Mesenchymal stem cell (in vitro differentiated cells and primary cell): ENCODE measurements at regions not wholly inside any gene's neighbourhood (a gene's known extent, or its start where the extent isn't known, plus 50 kb on each side); places are given as distances from the start of the nearest gene placed in this dataset.

Source experiments
- DNase-seq: peaks from one replicate; pipeline ENCODE4 v3.0.0-alpha.2; 2013
- H2AFZ ChIP-seq: one replicate; pipeline ENCODE4 v1.6.1; 2013; ENCODE audit warnings: low read depth, mild to moderate bottlenecking, control low read depth, inconsistent platforms, low read length, moderate library complexity
- H2AK5ac ChIP-seq: 2 replicates; pipeline ENCODE4 v1.6.1; 2013; ENCODE audit warnings: low read length, moderate library complexity, mild to moderate bottlenecking, inconsistent platforms; ENCODE audit not compliant: severe bottlenecking
- H2BK120ac ChIP-seq: one replicate; pipeline ENCODE4 v1.6.1; 2013; ENCODE audit warnings: low read depth, mild to moderate bottlenecking, inconsistent platforms, low read length, moderate library complexity
- H2BK12ac ChIP-seq, 2 experiments: one replicate each; pipeline ENCODE4 v1.6.1; 2013; ENCODE audit warnings: inconsistent platforms in 2 of 2, low read length in 2 of 2, mild to moderate bottlenecking in 2 of 2, moderate library complexity in 2 of 2, control low read depth in 1 of 2
- H2BK15ac ChIP-seq: one replicate; pipeline ENCODE4 v1.6.1; 2013; ENCODE audit warnings: mild to moderate bottlenecking, low read depth, inconsistent platforms; ENCODE audit not compliant: poor library complexity, severe bottlenecking
- H2BK5ac ChIP-seq: 2 replicates; pipeline ENCODE4 v1.6.1; 2013; ENCODE audit warnings: low read depth, mild to moderate bottlenecking, low read length, control low read depth, inconsistent platforms; ENCODE audit not compliant: poor library complexity, severe bottlenecking
- H3K14ac ChIP-seq, 2 experiments: one replicate each; pipeline ENCODE4 v1.6.1; 2013; ENCODE audit warnings: inconsistent platforms in 2 of 2, low read length in 2 of 2, control low read depth in 1 of 2, mild to moderate bottlenecking in 1 of 2, moderate library complexity in 1 of 2
- H3K18ac ChIP-seq, 2 experiments: one replicate each; pipeline ENCODE4 v1.6.1; 2013; ENCODE audit warnings: inconsistent platforms in 2 of 2, low read length in 2 of 2, control low read depth in 1 of 2, low read depth in 1 of 2, mild to moderate bottlenecking in 1 of 2
- H3K23ac ChIP-seq, 2 experiments: one replicate each; pipeline ENCODE4 v1.6.1; 2013; ENCODE audit warnings: inconsistent platforms in 2 of 2, low read length in 2 of 2, mild to moderate bottlenecking in 2 of 2, moderate library complexity in 2 of 2, control low read depth in 1 of 2
- H3K27ac ChIP-seq: 2 replicates; pipeline ENCODE4 v1.5.1; 2013; ENCODE audit warnings: mild to moderate bottlenecking, moderate library complexity, low read length, control low read depth, inconsistent platforms; ENCODE audit not compliant: poor library complexity, severe bottlenecking
- H3K27me3 ChIP-seq, 2 experiments: 2 replicates each; pipeline versions ENCODE4 v1.6.1 to v1.7.0; 2013; ENCODE audit warnings: low read length in 2 of 2, mild to moderate bottlenecking in 2 of 2, moderate library complexity in 2 of 2, control low read depth in 1 of 2, inconsistent platforms in 1 of 2; ENCODE audit not compliant: control insufficient read depth in 1 of 2, insufficient read depth in 1 of 2
- H3K36me3 ChIP-seq, 2 experiments: 2 replicates each; pipeline versions ENCODE4 v1.6.1 to v1.7.0; 2013; ENCODE audit warnings: low read length in 2 of 2, control low read depth in 1 of 2, inconsistent platforms in 1 of 2, low read depth in 1 of 2, mild to moderate bottlenecking in 1 of 2; ENCODE audit not compliant: insufficient read depth in 2 of 2, control insufficient read depth in 1 of 2
- H3K4ac ChIP-seq, 2 experiments: one replicate each; pipeline ENCODE4 v1.6.1; 2013; ENCODE audit warnings: inconsistent platforms in 2 of 2, low read length in 2 of 2, mild to moderate bottlenecking in 2 of 2, moderate library complexity in 2 of 2, control low read depth in 1 of 2, low read depth in 1 of 2
- H3K4me1 ChIP-seq: 2 replicates; pipeline ENCODE4 v1.6.1; 2013; ENCODE audit warnings: low read depth, low read length, control low read depth; ENCODE audit not compliant: control insufficient read depth, insufficient read depth
- H3K4me2 ChIP-seq: 2 replicates; pipeline ENCODE4 v1.6.1; 2013; ENCODE audit warnings: low read length, mild to moderate bottlenecking, inconsistent platforms; ENCODE audit not compliant: poor library complexity, severe bottlenecking
- H3K4me3 ChIP-seq, 2 experiments: 2 replicates each; pipeline versions ENCODE4 v1.5.1 to v1.7.0; 2013; ENCODE audit warnings: low read length in 2 of 2, mild to moderate bottlenecking in 2 of 2, control low read depth in 1 of 2, low read depth in 1 of 2; ENCODE audit not compliant: insufficient read depth in 1 of 2
- H3K79me1 ChIP-seq: replicated peaks from 2 replicates; pipeline ENCODE4 v1.6.1; 2013; ENCODE audit warnings: mild to moderate bottlenecking, control low read depth, low read length, inconsistent platforms; ENCODE audit not compliant: poor library complexity, severe bottlenecking
- H3K9ac ChIP-seq: 2 replicates; pipeline ENCODE4 v1.7.0; 2013; ENCODE audit warnings: mild to moderate bottlenecking, low read length, moderate library complexity
- H3K9me3 ChIP-seq: 2 replicates; pipeline ENCODE4 v1.7.0; 2013; ENCODE audit warnings: mild to moderate bottlenecking, low read length; ENCODE audit not compliant: control insufficient read depth
- H4K8ac ChIP-seq: one replicate; pipeline ENCODE4 v1.6.1; 2013; ENCODE audit warnings: inconsistent platforms, mild to moderate bottlenecking, low read length, moderate library complexity
- H4K91ac ChIP-seq: one replicate; pipeline ENCODE4 v1.6.1; 2013; ENCODE audit warnings: mild to moderate bottlenecking, low read length, inconsistent platforms
- WGBS: methylation state at CpG from one replicate; pipeline ENCODE4 v1.1.7; 2013; ENCODE audit warnings: mixed read lengths; 5-methylcytosine and 5-hydroxymethylcytosine counted together

DNA sequence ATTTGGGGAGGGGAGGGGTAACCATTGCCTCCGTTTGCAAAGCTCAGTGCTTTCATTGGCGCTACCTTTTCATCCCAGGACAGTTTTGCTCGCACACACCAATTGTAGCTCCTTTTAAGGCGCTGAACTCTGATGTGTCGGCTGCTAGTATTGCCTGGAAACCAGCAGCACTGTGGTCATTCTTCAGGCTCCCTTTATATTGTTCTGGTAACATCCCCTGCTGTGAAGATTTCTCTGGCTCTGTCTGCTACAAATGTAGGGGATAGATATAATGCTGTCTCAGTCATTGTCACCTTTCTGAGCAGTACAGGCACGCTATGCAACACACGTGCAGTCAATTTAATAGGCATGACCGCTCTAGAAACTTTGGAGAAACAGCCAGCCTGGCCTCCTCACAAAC, 172.9 kb upstream of the SASH1 start:
- Histone ChIP-seq H2BK5ac (no peak overlapping the region), H2AK5ac (no peak overlapping the region), H3K36me3 (no peaks in the 10 kb centered on the region), H3K27me3 (no peaks in the 10 kb centered on the region), H2BK12ac (no peak overlapping the region), H3K4me3 (no peak overlapping the region), H3K23ac (no peak overlapping the region), H4K91ac (no peak overlapping the region), H2BK120ac (no peak overlapping the region), H3K9me3 (no peaks in the 10 kb centered on the region), H3K14ac (no peak overlapping the region), H3K27ac (no peak overlapping the region), H3K4ac (no peak overlapping the region), H3K18ac (no peak overlapping the region), H3K4me2 (no peak overlapping the region), H2AFZ (no peak overlapping the region), H4K8ac (no peak overlapping the region), H3K4me1 (no peaks in the 10 kb centered on the region), H3K79me1 (no peaks in the 10 kb centered on the region), H2BK15ac (no peak overlapping the region), H3K9ac (no peak overlapping the region)
- DNase-seq: no peak
- 81% methylated on average over 8 of the region's 8 CpGs for WGBS

DNA sequence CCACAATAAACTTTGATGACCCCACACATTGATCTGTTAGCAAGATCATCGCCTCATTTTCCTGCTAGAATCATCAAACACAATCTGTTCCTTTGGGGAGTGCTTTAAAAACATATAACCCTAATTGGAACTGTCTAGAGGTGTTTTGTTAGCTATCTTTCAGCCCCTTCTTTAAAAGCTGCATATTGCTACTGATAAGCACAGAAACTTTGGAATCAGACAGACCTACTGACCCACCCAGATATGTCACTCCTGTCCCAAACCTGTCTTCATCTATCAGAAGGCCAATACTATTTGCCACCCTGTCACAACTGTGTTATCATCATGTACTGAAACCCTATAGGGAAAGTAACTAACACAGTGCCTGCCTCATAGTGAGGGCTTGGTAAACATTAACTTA, 172.4 kb upstream of the SASH1 start:
- H3K79me1 ChIP-seq: no peaks in the 10 kb centered on the region
- no peak overlapping the region for H2BK12ac ChIP-seq
- H4K8ac ChIP-seq: no peak overlapping the region
- H3K36me3 ChIP-seq: no peaks in the 10 kb centered on the region
- H2BK5ac ChIP-seq: no peak overlapping the region
- no peak overlapping the region for H3K9ac ChIP-seq
- no peak overlapping the region for H3K18ac ChIP-seq
- no peak for DNase-seq
- H3K27me3 ChIP-seq: no peaks in the 10 kb centered on the region
- no peaks in the 10 kb centered on the region for H3K9me3 ChIP-seq
- H3K23ac ChIP-seq: no peak overlapping the region
- no peak overlapping the region for H2BK120ac ChIP-seq
- no peak overlapping the region for H3K4me2 ChIP-seq
- H2AK5ac ChIP-seq: no peak overlapping the region
- H3K27ac ChIP-seq: no peak overlapping the region
- no peaks in the 10 kb centered on the region for H3K4me1 ChIP-seq
- no peak overlapping the region for H3K4me3 ChIP-seq
- H3K14ac ChIP-seq: no peak overlapping the region
- H3K4ac ChIP-seq: no peak overlapping the region
- WGBS: 100% methylated on average over 1 of the region's 1 CpG
- no peak overlapping the region for H2BK15ac ChIP-seq
- H4K91ac ChIP-seq: no peak overlapping the region
- H2AFZ ChIP-seq: no peak overlapping the region

DNA sequence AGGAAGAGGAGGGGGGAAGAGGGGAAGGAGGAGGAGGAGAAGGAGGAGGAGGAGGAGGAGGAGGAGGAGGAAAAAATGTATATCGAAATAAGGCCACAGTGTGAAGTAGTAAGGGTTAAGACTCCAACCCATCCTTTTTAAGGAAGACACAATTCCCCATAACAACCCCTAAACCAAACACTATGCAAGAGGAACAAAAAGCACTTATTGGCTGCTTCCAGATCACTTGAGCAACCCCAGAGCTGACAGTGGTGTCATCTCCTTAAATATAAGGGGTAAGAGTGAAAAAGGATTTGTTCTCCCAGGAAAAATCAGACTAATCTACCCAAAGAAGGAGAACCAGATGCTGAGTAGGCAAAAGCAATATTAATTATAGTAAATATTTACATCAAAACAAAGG, 169.1 kb upstream of the SASH1 start:
- Histone ChIP-seq H3K79me1 (no peaks in the 10 kb centered on the region), H2AK5ac (no peak overlapping the region), H3K4me2 (no peak overlapping the region), H3K27ac (no peak overlapping the region), H3K4me1 (no peaks in the 10 kb centered on the region), H4K91ac (no peak overlapping the region), H3K4me3 (no peak overlapping the region), H3K4ac (no peak overlapping the region), H2BK15ac (no peak overlapping the region), H4K8ac (no peak overlapping the region), H2BK5ac (no peak overlapping the region), H3K9ac (no peak overlapping the region), H2BK120ac (no peak overlapping the region), H3K9me3 (no peaks in the 10 kb centered on the region), H3K23ac (no peak overlapping the region), H3K27me3 (no peaks in the 10 kb centered on the region), H3K36me3 (no peaks in the 10 kb centered on the region), H3K18ac (no peak overlapping the region), H3K14ac (no peak overlapping the region), H2BK12ac (no peak overlapping the region), H2AFZ (no peak overlapping the region)
- WGBS: no CpG with 5 or more reads among the region's 1 CpG
- DNase-seq: no peak

DNA sequence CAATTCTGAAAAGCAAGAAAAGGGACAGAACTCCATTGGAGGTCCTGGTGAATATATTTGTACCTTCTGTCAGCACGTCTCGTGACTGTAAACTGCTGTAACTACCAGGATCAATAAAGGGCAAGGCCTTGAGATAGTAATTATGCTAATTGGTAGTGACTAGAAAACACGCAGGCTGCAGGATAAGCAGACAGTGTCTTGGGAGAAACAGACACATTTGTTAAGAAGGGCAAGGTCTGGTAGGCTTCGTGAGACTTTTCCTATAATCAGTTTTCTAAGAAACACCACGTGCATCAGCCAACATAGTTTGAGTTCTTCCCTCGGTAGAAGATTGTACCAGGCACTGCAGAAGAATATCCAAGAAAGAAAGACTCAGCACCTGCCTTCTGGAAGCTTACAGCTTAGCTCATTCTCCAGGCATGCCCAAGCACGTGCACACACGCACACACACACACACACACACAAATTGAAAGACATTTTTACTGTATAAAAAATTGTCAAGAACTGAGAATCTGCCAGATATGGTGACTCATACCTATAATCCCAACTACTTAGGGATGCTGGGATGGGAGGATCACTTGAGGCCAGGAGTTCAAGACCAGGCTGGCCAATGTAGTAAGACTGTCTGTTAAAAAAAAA, 167.0 kb upstream of the SASH1 start:
- H3K27me3 ChIP-seq: no peaks in the 10 kb centered on the region
- H3K4me3 ChIP-seq: no peak overlapping the region
- H2BK120ac ChIP-seq: no peak overlapping the region
- no peak overlapping the region for H3K18ac ChIP-seq
- no peaks in the 10 kb centered on the region for H3K79me1 ChIP-seq
- no peak overlapping the region for H3K27ac ChIP-seq
- H2BK15ac ChIP-seq: no peak overlapping the region
- no peaks in the 10 kb centered on the region for H3K4me1 ChIP-seq
- DNase-seq: no peak
- H2BK5ac ChIP-seq: no peak overlapping the region
- H3K36me3 ChIP-seq: no peaks in the 10 kb centered on the region
- no peak overlapping the region for H2AFZ ChIP-seq
- no peak overlapping the region for H3K4ac ChIP-seq
- no peak overlapping the region for H4K91ac ChIP-seq
- WGBS: 72% methylated on average over 6 of the region's 8 CpGs
- no peak overlapping the region for H3K4me2 ChIP-seq
- H3K23ac ChIP-seq: no peak overlapping the region
- H3K14ac ChIP-seq: peak overlapping the region in 1 of 2 experiments; percentile 18
- no peak overlapping the region for H2BK12ac ChIP-seq
- H4K8ac ChIP-seq: no peak overlapping the region
- no peak overlapping the region for H2AK5ac ChIP-seq
- no peaks in the 10 kb centered on the region for H3K9me3 ChIP-seq
- H3K9ac ChIP-seq: no peak overlapping the region
